Stimulated activated naive B cell treated with anti-CD40 and anti-IgM and Interleukin-4, amounts not matched to agents 10 μg/mL and 1 μg/mL and 100 μg/mL, for 72 hours (primary cell): ENCODE measurements at regions not wholly inside any gene's neighbourhood (a gene's known extent, or its start where the extent isn't known, plus 50 kb on each side); places are given as distances from the start of the nearest gene placed in this dataset.
A peak's percentile ranks its signal among the peaks of the same experiment; 100 is the strongest.
"Not testable (repeated sequence)": the region's sequence is repeated elsewhere in the genome, so short reads cannot be mapped to it uniquely, and the experiment has no call there.

Source experiments
- ATAC-seq, 2 donors: fragments of 150-1000 bp; cut with Tn5 transposase; replicated peaks; 2 replicates each; pipeline ENCODE4 v1.10.0; 2021; ENCODE audit warnings: moderate library complexity in 1 of 2
- DNase-seq: peaks from one replicate; pipeline ENCODE4 v3.0.0; 2021
- H3K27ac Mint-ChIP-seq: one replicate; pipeline ENCODE4 v1.8.0; 2022; ENCODE audit warnings: mild to moderate bottlenecking, mixed read lengths
- H3K27me3 Mint-ChIP-seq, 2 donors: one replicate each; pipeline ENCODE4 v1.8.0; 2022; ENCODE audit warnings: mixed read lengths in 2 of 2
- H3K36me3 Mint-ChIP-seq, 2 donors: one replicate each; pipeline ENCODE4 v1.8.0; 2022; ENCODE audit warnings: mixed read lengths in 2 of 2, mild to moderate bottlenecking in 1 of 2
- H3K4me1 Mint-ChIP-seq, 2 donors: one replicate each; pipeline ENCODE4 v1.8.0; 2022; ENCODE audit warnings: mixed read lengths in 2 of 2, mild to moderate bottlenecking in 1 of 2
- H3K4me3 Mint-ChIP-seq, 2 donors: one replicate each; pipeline ENCODE4 v1.8.0; 2022; ENCODE audit warnings: mild to moderate bottlenecking in 2 of 2, mixed read lengths in 2 of 2, moderate library complexity in 1 of 2
- H3K9me3 Mint-ChIP-seq, 2 donors: one replicate each; pipeline ENCODE4 v1.8.0; 2022; ENCODE audit warnings: mixed read lengths in 2 of 2, mild to moderate bottlenecking in 1 of 2

- ATAC-seq (no peak), DNase-seq (no peak)
- H3K4me1 Mint-ChIP-seq: no peaks in the 10 kb centered on the region
- H3K4me3 Mint-ChIP-seq: no peak overlapping the region
- H3K27me3 Mint-ChIP-seq: no peaks in the 10 kb centered on the region
- H3K36me3 Mint-ChIP-seq: no peaks in the 10 kb centered on the region
- H3K27ac Mint-ChIP-seq: no peak overlapping the region
- no peaks in the 10 kb centered on the region for H3K9me3 Mint-ChIP-seq
These were observed 66.7 kb upstream of the SAMD5 start for GRCh38 chr6:147441751-147442150.

GRCh38 chr6:147447835-147448611, 60.5 kb upstream of the SAMD5 start:
- ATAC-seq: peak; percentile 38 to 47
- Mint-ChIP-seq H3K36me3 (no peaks in the 10 kb centered on the region), H3K4me1 (peaks cover 0 to 9% of the 10 kb centered on the region in 2 donors), H3K27ac (no peak overlapping the region), H3K4me3 (no peak overlapping the region), H3K9me3 (peaks cover 0 to 4% of the 10 kb centered on the region in 2 donors), H3K27me3 (no peaks in the 10 kb centered on the region)
- DNase-seq: peak; percentile 1

DNA sequence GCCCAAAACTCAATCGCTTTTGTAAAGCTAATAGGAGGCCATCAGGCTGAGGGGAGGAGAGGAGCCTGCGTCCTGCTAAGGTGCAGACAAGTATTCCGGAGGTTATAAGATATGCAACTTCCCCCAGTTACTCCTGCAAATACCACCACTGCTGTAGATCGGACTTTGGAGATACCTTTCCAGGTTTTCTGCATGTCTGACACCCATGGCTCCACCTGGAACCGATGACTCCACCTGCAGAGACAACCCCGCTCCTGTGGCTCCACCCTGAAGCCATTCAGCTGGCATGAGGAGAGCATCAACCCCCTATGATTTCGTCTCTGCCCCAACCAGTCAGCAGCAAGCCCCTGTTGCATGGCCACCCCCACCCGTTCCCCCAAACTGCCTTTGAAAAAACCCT, 59.7 kb upstream of the SAMD5 start:
- Mint-ChIP-seq H3K9me3 (peaks cover 0 to 4% of the 10 kb centered on the region in 2 donors), H3K36me3 (no peaks in the 10 kb centered on the region), H3K27me3 (no peaks in the 10 kb centered on the region), H3K27ac (no peak overlapping the region), H3K4me3 (no peak overlapping the region), H3K4me1 (peaks cover 0 to 9% of the 10 kb centered on the region in 2 donors)
- no peak for ATAC-seq
- no peak for DNase-seq

DNA sequence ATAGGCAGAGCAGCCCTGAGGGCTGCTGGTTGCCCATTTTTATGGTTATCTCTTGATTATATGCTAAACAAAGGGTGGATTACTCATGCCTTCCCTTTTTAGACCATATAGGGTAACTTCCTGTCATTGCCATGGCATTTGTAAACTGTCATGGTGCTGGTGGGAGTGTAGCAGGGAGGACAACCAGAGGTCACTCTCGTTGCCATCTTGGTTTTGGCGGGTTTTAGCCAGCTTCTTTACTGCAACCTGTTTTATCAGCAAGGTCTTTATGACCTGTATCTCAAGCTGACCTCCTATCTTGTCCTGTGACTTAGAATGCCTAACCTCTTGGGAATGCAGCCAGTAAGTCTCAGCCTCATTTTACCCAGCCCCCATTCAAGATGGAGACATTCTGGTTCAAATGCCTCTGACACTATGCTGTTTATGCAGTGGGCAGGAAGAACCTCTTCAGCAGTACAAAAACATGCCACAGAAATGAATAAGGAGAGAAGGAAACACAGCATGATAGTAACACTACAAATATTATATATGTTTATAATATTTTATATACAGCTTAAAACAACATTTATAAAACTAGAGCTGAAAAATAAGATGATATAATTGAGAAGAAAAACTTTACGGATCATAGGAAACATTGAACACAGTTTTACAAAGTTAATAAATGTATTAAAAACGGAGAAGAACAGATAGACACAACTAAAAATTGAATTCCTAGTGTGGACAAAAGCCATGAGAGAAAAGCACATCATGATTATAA, 58.9 kb upstream of the SAMD5 start:
- no peak for ATAC-seq
- H3K4me1 Mint-ChIP-seq: peaks cover 0 to 9% of the 10 kb centered on the region in 2 donors
- H3K36me3 Mint-ChIP-seq: no peaks in the 10 kb centered on the region
- H3K4me3 Mint-ChIP-seq: no peak overlapping the region
- H3K9me3 Mint-ChIP-seq: peaks cover 0 to 4% of the 10 kb centered on the region in 2 donors
- H3K27ac Mint-ChIP-seq: no peak overlapping the region
- DNase-seq: no peak
- H3K27me3 Mint-ChIP-seq: no peaks in the 10 kb centered on the region

GRCh38 chr6:147453361-147453760, 55.1 kb upstream of the SAMD5 start:
- Mint-ChIP-seq H3K36me3 (no peaks in the 10 kb centered on the region), H3K4me3 (no peak overlapping the region), H3K27me3 (peaks cover 0 to 5% of the 10 kb centered on the region in 2 donors), H3K9me3 (peaks cover 4 to 8% of the 10 kb centered on the region in 2 donors), H3K4me1 (peaks cover 0 to 2% of the 10 kb centered on the region in 2 donors), H3K27ac (no peak overlapping the region)
- ATAC-seq (no peak), DNase-seq (no peak)

DNA sequence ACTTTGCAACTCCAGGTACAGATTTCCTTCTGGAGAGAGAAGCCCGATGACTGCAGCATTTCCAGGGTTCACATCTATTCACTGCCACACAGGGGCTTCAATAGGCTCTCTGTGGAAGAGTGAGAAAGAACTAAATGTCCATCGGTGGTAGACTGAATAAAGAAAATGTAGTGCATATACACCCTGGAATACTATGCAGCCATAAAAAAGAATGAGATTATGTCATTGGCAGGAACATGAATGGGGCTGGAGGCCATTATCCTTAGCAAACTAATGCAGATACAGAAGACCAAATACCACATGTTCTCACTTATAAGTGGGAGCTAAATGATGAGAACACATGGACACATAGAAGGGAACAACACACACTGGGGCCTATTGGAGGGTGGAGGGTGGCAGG, 53.6 kb upstream of the SAMD5 start:
- H3K9me3 Mint-ChIP-seq, H3K27ac Mint-ChIP-seq, DNase-seq, H3K36me3 Mint-ChIP-seq, H3K4me3 Mint-ChIP-seq, ATAC-seq, H3K27me3 Mint-ChIP-seq, H3K4me1 Mint-ChIP-seq: not testable (repeated sequence)
